A549 (cell line): ENCODE measurements at regions not wholly inside any gene's neighbourhood (a gene's known extent, or its start where the extent isn't known, plus 50 kb on each side); places are given as distances from the start of the nearest gene placed in this dataset.

Experiments used
- ATAC-seq, 2 experiments: fragments of 200-7000 bp in 1 of 2; fragments of >200 bp in 1 of 2; cut with Nextera tagmentation in 1 of 2; cut with Tn5 transposase in 1 of 2; 3 replicates each; pipeline versions ENCODE4 v1.8.0 to v1.9.1; 2018 to 2020; ENCODE audit warnings: mild to moderate bottlenecking in 1 of 2, moderate library complexity in 1 of 2
- CTCF ChIA-PET: fragments of 300-600 bp; sonication (Branson Sonifier 250); formaldehyde crosslinking; extraction: SDS; loops from one replicate; lab custom pipeline; 2021; ENCODE audit warnings: antibody characterized with exemption, inconsistent platforms; lab: Yijun Ruan, JAX
- POLR2A ChIA-PET: fragments of 350-600 bp; formaldehyde crosslinking; extraction: SDS; loops from one replicate; lab custom pipeline; 2021; ENCODE audit warnings: antibody characterized with exemption, inconsistent platforms; lab: Yijun Ruan, JAX
- DNase-seq, 2 experiments: peaks; one replicate each; pipeline versions ENCODE4 v3.0.0 to v3.0.0-alpha.2; 2011 to 2016; ENCODE audit warnings: low read depth in 1 of 2, low spot score in 1 of 2
- FAIRE-seq: peaks from 2 replicates; lab custom pipeline; 2011; peaks lifted over from hg19 to GRCh38; lab: Jason Lieb, UNC
- H3K27ac ChIP-seq, 2 experiments: fragments of >200 bp; sonication (Bioruptor Twin); formaldehyde crosslinking; 3 replicates each; pipeline ENCODE4 v1.5.1; 2016 to 2017
- H3K4me1 ChIP-seq: fragments of >200 bp; sonication (Bioruptor Twin); formaldehyde crosslinking; 3 replicates; pipeline ENCODE4 v1.6.1; 2016
- H3K4me2 ChIP-seq: fragments of >200 bp; sonication (Bioruptor Twin); formaldehyde crosslinking; 3 replicates; pipeline ENCODE4 v1.6.1; 2016
- H3K4me3 ChIP-seq: fragments of >200 bp; sonication (Bioruptor Twin); formaldehyde crosslinking; 3 replicates; pipeline ENCODE4 v1.5.1; 2016
- H3K9me3 ChIP-seq: fragments of >200 bp; sonication (Bioruptor Twin); formaldehyde crosslinking; 3 replicates; pipeline ENCODE4 v1.6.1; 2016
- BCL3 ChIP-seq: fragments of >200 bp; sonication (Bioruptor Twin); formaldehyde crosslinking; IDR thresholded peaks from 3 replicates; pipeline ENCODE4 v1.6.1; 2016
- CBX2 ChIP-seq: fragments of 200-600 bp; sonication (generic); IDR thresholded peaks from 2 replicates; pipeline ENCODE4 v1.6.1; 2016; ENCODE audit warnings: low read depth, mild to moderate bottlenecking, borderline replicate concordance
- CHD2 ChIP-seq: fragments of 150-350 bp; IDR thresholded peaks from 2 replicates; pipeline ENCODE4 v1.6.1; 2014; ENCODE audit warnings: low read length; ENCODE audit not compliant: partially characterized antibody
- CTCF ChIP-seq: fragments of >200 bp; sonication (Bioruptor Twin); formaldehyde crosslinking; IDR thresholded peaks from 3 replicates; pipeline ENCODE4 v1.5.1; 2016
- EHMT2 ChIP-seq: fragments of 200-600 bp; sonication (generic); IDR thresholded peaks from 2 replicates; pipeline ENCODE4 v1.6.1; 2016; ENCODE audit warnings: antibody characterized with exemption, low read depth, mild to moderate bottlenecking, moderate library complexity
- ESRRA ChIP-seq: fragments of 150-350 bp; IDR thresholded peaks from 2 replicates; pipeline ENCODE4 v1.6.1; 2014; ENCODE audit warnings: mild to moderate bottlenecking, low read length, borderline replicate concordance
- FOSB ChIP-seq: fragments of 250-450 bp; sonication (Bioruptor Pico); IDR thresholded peaks from 2 replicates; pipeline ENCODE4 v1.5.0; 2020; ENCODE audit warnings: mild to moderate bottlenecking, moderate library complexity
- HEYL ChIP-seq: fragments of 250-450 bp; sonication (Bioruptor Pico); IDR thresholded peaks from 2 replicates; pipeline ENCODE4 v1.8.0; 2021; ENCODE audit warnings: mild to moderate bottlenecking, moderate library complexity
- HMGXB4 ChIP-seq: fragments of 250-450 bp; sonication (Bioruptor Pico); IDR thresholded peaks from 2 replicates; pipeline ENCODE4 v1.5.0; 2021; ENCODE audit warnings: mild to moderate bottlenecking, moderate library complexity, borderline replicate concordance
- HOXA7 ChIP-seq: fragments of 250-450 bp; sonication (Bioruptor Pico); IDR thresholded peaks from 2 replicates; pipeline ENCODE4 v1.5.0; 2020; ENCODE audit warnings: mild to moderate bottlenecking, moderate library complexity
- KDM5A ChIP-seq: fragments of 200-600 bp; sonication (generic); IDR thresholded peaks from 2 replicates; pipeline ENCODE4 v1.6.1; 2016; ENCODE audit warnings: antibody characterized with exemption, mild to moderate bottlenecking
- MAFK ChIP-seq: fragments of 450-650 bp; IDR thresholded peaks from 2 replicates; pipeline ENCODE4 v1.6.1; 2014; ENCODE audit not compliant: partially characterized antibody
- PHF8 ChIP-seq: fragments of 200-600 bp; sonication (generic); IDR thresholded peaks from 2 replicates; pipeline ENCODE4 v1.6.1; 2016; ENCODE audit warnings: low read depth, mild to moderate bottlenecking, antibody characterized with exemption, moderate library complexity, borderline replicate concordance
- POLR2AphosphoS2 ChIP-seq: conservative IDR thresholded peaks from 2 replicates; pipeline ENCODE4 v1.6.1; 2012; ENCODE audit warnings: low read length, improper control_type of control experiment, inconsistent platforms
- RARB ChIP-seq: fragments of 250-450 bp; sonication (Bioruptor Pico); IDR thresholded peaks from 2 replicates; pipeline ENCODE4 v1.8.0; 2021; ENCODE audit warnings: mild to moderate bottlenecking, moderate library complexity
- REST ChIP-seq: fragments of 200-600 bp; sonication (generic); IDR thresholded peaks from 2 replicates; pipeline ENCODE4 v1.6.1; 2016; ENCODE audit warnings: antibody characterized with exemption, mild to moderate bottlenecking, moderate library complexity
- SMC3 ChIP-seq: fragments of >200 bp; sonication (Bioruptor Twin); formaldehyde crosslinking; IDR thresholded peaks from 3 replicates; pipeline ENCODE4 v1.6.1; 2018; ENCODE audit warnings: inconsistent platforms
- SREBF2 ChIP-seq: fragments of 450-650 bp; IDR thresholded peaks from 2 replicates; pipeline ENCODE4 v1.6.1; 2014; ENCODE audit warnings: mild to moderate bottlenecking, moderate library complexity
- TP53 ChIP-seq: fragments of 250-450 bp; sonication (Bioruptor Pico); IDR thresholded peaks from 2 replicates; pipeline ENCODE4 v1.5.0; 2021; ENCODE audit warnings: mild to moderate bottlenecking, moderate library complexity
- ZSCAN20 ChIP-seq: fragments of 250-450 bp; sonication (Bioruptor Pico); IDR thresholded peaks from 2 replicates; pipeline ENCODE4 v1.8.0; 2022; ENCODE audit warnings: mild to moderate bottlenecking, moderate library complexity
- WGBS: methylation state at CpG from one replicate; pipeline ENCODE4 v1.1.6; 2017; ENCODE audit errors: missing lambda C conversion rate; 5-methylcytosine and 5-hydroxymethylcytosine counted together

- TF ChIP-seq REST: no peak
- TF ChIP-seq SREBF2: no peak
Observed at GRCh38 chr6:81977486-81977885, 225.0 kb upstream of the TENT5A start (continued).

- CTCF ChIA-PET: interaction anchor here (0.6 kb wide), 1 partner anchor 105 kb away, joined by 3 read pairs; no protein-coding TSS in a partner anchor
- Histone ChIP-seq H3K9me3 (no peaks in the 10 kb centered on the region), H3K4me1 (no peaks in the 10 kb centered on the region), H3K4me3 (no peak overlapping the region), H3K4me2 (no peak overlapping the region), H3K27ac (no peak overlapping the region)
- no peak for ATAC-seq
- FAIRE-seq: no peak
- POLR2A ChIA-PET: no interaction called here
- WGBS: 93% methylated on average over 12 of the region's 16 CpGs
- TF ChIP-seq TP53 (CRISPR knock-in tag): no peak
- DNase-seq: no peak
Observed at GRCh38 chr6:81969814-81970213, 217.3 kb upstream of the TENT5A start.

GRCh38 chr6:81969011-81969410 is 216.5 kb upstream of the TENT5A start:
- CTCF ChIA-PET: no interaction called here
- no peak for TF ChIP-seq MAFK
- TF ChIP-seq ESRRA: no peak
- no peak for TF ChIP-seq POLR2AphosphoS2
- TF ChIP-seq EHMT2: no peak
- no peak for TF ChIP-seq FOSB
- no peak for TF ChIP-seq ZSCAN20 (CRISPR knock-in tag)
- TF ChIP-seq CTCF: no peak
- no peak for TF ChIP-seq HEYL (CRISPR knock-in tag)
- no peak for TF ChIP-seq CBX2
- no peak for TF ChIP-seq SMC3
- TF ChIP-seq KDM5A: no peak
- no peak for DNase-seq
- FAIRE-seq: no peak
- no peak overlapping the region for H3K4me2 ChIP-seq
- H3K4me3 ChIP-seq: no peak overlapping the region
- H3K9me3 ChIP-seq: no peaks in the 10 kb centered on the region
- 43% methylated on average over 2 of the region's 2 CpGs for WGBS
- H3K4me1 ChIP-seq: no peaks in the 10 kb centered on the region
- ATAC-seq: no peak
- POLR2A ChIA-PET: no interaction called here
- H3K27ac ChIP-seq: no peak overlapping the region

- H3K4me2 ChIP-seq: no peak overlapping the region
- 18% methylated on average over 2 of the region's 2 CpGs for WGBS
- H3K9me3 ChIP-seq: no peaks in the 10 kb centered on the region
- ChIA-PET CTCF (no interaction called here), POLR2A (no interaction called here)
- H3K4me3 ChIP-seq: no peak overlapping the region
- FAIRE-seq (no peak), DNase-seq (no peak), ATAC-seq (no peak)
- H3K4me1 ChIP-seq: no peaks in the 10 kb centered on the region
- no peak overlapping the region for H3K27ac ChIP-seq
- no peak for TF ChIP-seq HMGXB4 (CRISPR knock-in tag)
- no peak for TF ChIP-seq HEYL (CRISPR knock-in tag)
- TF ChIP-seq BCL3: no peak
- TF ChIP-seq RARB (CRISPR knock-in tag): no peak
- no peak for TF ChIP-seq CHD2
- no peak for TF ChIP-seq PHF8
- TF ChIP-seq HOXA7 (CRISPR knock-in tag): no peak
- no peak for TF ChIP-seq REST
Observed at GRCh38 chr6:81966968-81967367, 214.5 kb upstream of the TENT5A start.
